ENCODE measurements at regions not wholly inside any gene's neighbourhood (a gene's known extent, or its start where the extent isn't known, plus 50 kb on each side); places are given as distances from the start of the nearest gene placed in this dataset.

DNA sequence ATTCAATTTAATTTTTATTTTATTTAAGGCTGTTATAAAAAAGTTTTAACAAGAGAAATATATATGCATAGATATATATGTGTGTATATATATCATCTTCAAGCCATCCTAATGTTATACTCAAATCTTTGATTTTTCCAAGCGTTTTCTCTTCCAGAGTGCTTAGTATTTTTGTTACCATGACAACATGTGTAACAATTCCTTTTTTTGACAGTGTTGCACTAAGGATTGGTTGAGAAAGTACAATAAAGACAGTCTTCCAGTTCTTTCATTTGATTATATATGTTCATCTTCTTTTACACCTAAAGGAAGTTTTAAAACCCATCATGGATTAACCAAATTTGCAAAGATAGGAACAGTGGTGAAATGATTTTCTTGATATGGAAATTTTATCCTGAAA, 171.7 kb downstream of the KLF6 start:
- Histone ChIP-seq H3K27me3 (ENCODE audit: control insufficient read depth, insufficient read depth, low read length) (no peaks in the 10 kb centered on the region), H3K36me3 (ENCODE audit: control insufficient read depth, insufficient read depth, low read length) (no peaks in the 10 kb centered on the region), H3K4me3 (ENCODE audit: low read depth, low read length) (no peak overlapping the region)
- DNase-seq (ENCODE audit: low read depth), result no peak
- TF ChIP-seq, protein P1, sequence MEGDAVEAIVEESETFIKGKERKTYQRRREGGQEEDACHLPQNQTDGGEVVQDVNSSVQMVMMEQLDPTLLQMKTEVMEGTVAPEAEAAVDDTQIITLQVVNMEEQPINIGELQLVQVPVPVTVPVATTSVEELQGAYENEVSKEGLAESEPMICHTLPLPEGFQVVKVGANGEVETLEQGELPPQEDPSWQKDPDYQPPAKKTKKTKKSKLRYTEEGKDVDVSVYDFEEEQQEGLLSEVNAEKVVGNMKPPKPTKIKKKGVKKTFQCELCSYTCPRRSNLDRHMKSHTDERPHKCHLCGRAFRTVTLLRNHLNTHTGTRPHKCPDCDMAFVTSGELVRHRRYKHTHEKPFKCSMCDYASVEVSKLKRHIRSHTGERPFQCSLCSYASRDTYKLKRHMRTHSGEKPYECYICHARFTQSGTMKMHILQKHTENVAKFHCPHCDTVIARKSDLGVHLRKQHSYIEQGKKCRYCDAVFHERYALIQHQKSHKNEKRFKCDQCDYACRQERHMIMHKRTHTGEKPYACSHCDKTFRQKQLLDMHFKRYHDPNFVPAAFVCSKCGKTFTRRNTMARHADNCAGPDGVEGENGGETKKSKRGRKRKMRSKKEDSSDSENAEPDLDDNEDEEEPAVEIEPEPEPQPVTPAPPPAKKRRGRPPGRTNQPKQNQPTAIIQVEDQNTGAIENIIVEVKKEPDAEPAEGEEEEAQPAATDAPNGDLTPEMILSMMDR (IDR thresholded peaks at IDR 0.05; ENCODE audit: insufficient read depth, low read length, poor library complexity, severe bottlenecking), result no peak

DNA sequence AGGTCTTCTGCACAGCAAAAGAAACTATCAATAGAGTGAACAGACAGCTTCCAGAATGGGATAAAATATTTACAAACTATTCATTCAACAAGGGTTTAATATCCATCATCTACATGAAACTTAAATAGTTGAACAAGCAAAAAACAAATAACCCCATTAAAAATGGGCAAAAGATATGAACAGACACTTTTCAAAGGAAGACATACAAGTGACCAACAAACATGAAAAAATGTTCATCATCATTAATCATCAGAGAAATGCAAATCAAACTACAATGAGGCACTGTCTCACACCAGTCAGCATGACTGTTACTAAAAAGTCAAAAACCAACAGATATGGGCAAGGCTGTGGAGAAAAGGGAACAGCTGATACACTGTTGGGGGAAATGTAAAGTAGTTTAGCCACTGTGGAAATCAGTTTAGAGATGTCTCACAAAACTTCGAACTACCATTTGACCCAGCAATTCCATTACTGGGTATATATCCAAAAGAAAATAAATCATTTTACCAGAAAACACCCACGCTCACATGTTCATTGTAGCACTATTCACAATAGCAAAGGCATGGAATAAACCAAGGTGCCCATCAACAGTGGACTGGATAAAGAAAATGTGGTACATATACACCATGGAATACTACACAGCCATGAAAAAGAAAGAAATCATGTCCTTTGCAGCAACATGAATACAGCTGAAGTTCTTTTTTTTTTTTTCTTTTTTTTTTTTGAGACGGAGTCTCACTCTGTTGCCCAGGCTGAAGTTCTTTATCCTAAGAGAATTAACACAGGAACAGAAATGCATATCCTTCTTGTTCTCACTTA, 172.6 kb downstream of the KLF6 start:
- Histone ChIP-seq H3K4me3 (ENCODE audit: low read depth, low read length) (no peak overlapping the region), H3K27me3 (ENCODE audit: control insufficient read depth, insufficient read depth, low read length) (no peaks in the 10 kb centered on the region), H3K36me3 (ENCODE audit: control insufficient read depth, insufficient read depth, low read length) (no peaks in the 10 kb centered on the region)
- no peak for DNase-seq (ENCODE audit: low read depth)
- TF ChIP-seq, protein P1 (IDR thresholded peaks at IDR 0.05; ENCODE audit: insufficient read depth, low read length, poor library complexity, severe bottlenecking), result no peak

DNA sequence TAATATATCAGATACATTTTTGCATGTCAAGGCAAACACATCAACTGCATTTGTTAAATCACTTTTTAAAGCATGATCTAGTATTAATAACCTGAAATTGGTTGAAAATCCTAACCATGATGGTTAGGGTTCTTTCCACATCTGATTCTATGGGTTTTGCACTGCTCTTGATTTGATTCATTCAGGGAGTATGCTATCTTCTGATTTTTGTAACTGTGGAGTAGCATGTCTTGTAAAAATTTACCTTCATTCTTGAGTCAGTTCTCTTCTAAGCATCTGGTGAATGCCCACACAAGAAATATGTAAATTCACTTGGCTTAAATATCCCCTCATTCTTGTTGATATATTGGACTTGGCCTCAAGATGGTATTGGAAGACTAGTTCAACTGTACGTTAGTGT, 178.7 kb downstream of the KLF6 start:
- Histone ChIP-seq H3K27me3 (ENCODE audit: control insufficient read depth, insufficient read depth, low read length) (no peaks in the 10 kb centered on the region), H3K36me3 (ENCODE audit: control insufficient read depth, insufficient read depth, low read length) (no peaks in the 10 kb centered on the region), H3K4me3 (ENCODE audit: low read depth, low read length) (no peak overlapping the region)
- no peak for DNase-seq (ENCODE audit: low read depth)
- TF ChIP-seq, protein P1 (IDR thresholded peaks at IDR 0.05; ENCODE audit: insufficient read depth, low read length, poor library complexity, severe bottlenecking), result no peak

DNA sequence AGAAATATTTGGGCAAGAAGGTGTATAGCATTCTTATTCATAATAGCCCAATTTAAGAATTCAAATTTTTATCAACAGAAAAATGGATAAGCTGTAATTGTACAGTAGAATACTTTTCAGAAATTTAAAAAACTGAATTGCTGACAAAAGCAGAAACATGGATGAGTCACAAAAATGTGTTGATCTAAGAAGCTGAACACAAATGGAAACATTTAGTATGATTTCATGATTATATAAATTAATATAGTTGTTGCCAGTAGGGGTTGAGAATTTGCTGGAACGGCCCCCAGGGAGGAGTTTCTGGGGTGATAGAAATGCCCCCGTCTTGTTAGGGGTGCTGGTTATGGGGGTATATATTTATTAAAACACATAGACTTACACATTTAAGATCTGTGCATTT, 179.1 kb downstream of the KLF6 start:
- TF ChIP-seq, protein P1 (IDR thresholded peaks at IDR 0.05; ENCODE audit: insufficient read depth, low read length, poor library complexity, severe bottlenecking), result no peak
- no peak for DNase-seq (ENCODE audit: low read depth)
- Histone ChIP-seq H3K4me3 (ENCODE audit: low read depth, low read length) (no peak overlapping the region), H3K36me3 (ENCODE audit: control insufficient read depth, insufficient read depth, low read length) (no peaks in the 10 kb centered on the region), H3K27me3 (ENCODE audit: control insufficient read depth, insufficient read depth, low read length) (no peaks in the 10 kb centered on the region)

DNA sequence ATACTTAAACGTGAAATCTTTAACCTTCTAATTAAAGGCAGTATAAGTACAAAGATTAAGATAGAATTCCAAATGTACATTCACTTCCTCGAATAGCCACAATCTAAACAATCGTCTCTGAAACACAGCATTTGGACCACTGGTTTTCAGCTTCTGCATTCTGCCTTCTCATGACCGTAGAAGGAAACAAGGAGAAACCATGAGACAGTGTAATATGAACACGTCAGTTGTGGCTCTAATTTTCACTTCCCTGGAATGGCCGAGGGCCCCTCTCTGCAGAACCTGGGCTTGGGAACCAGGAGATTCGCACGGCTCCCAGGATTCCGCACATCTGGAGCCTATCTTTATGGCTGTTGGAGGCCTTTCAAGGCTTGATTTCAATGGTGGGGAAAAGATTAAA, 189.3 kb downstream of the KLF6 start:
- DNase-seq (ENCODE audit: low read depth), result no peak
- Histone ChIP-seq H3K36me3 (ENCODE audit: control insufficient read depth, insufficient read depth, low read length) (no peaks in the 10 kb centered on the region), H3K27me3 (ENCODE audit: control insufficient read depth, insufficient read depth, low read length) (no peaks in the 10 kb centered on the region), H3K4me3 (ENCODE audit: low read depth, low read length) (no peak overlapping the region)
- TF ChIP-seq, protein P1 (IDR thresholded peaks at IDR 0.05; ENCODE audit: insufficient read depth, low read length, poor library complexity, severe bottlenecking), result no peak

DNA sequence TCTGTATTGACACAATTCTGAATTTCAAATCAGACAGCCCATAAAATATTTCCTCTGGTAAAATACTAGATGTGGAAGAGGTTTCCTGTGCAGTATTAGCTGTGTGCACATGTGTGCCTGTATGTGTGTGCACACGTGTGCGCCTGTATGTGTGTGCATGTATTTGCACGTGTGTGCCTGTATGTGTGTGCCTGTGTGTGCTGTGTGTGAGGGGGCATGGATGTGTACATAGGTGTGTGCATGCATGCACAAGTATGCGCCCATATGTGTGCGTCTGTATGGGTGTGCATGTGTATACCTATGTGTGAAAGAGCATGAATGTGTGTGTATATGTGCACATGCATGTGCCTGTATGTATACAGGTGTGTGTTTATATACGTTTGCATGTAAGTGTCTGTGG, 191.4 kb downstream of the KLF6 start:
- Histone ChIP-seq H3K4me3 (ENCODE audit: low read depth, low read length) (no peak overlapping the region), H3K36me3 (ENCODE audit: control insufficient read depth, insufficient read depth, low read length) (no peaks in the 10 kb centered on the region), H3K27me3 (ENCODE audit: control insufficient read depth, insufficient read depth, low read length) (no peaks in the 10 kb centered on the region)
- no peak for DNase-seq (ENCODE audit: low read depth)
- TF ChIP-seq, protein P1 (IDR thresholded peaks at IDR 0.05; ENCODE audit: insufficient read depth, low read length, poor library complexity, severe bottlenecking), result no peak

All from kidney epithelial cell (primary cell).